HG02759 (cell line): ENCODE measurements at regions not wholly inside any gene's neighbourhood (a gene's known extent, or its start where the extent isn't known, plus 50 kb on each side); places are given as distances from the start of the nearest gene placed in this dataset.

Experiments
- ATAC-seq: cut with Tn5 transposase; IDR thresholded peaks from one replicate; pipeline ENCODE4 v1.9.1; 2021; ENCODE audit warnings: mild to moderate bottlenecking, moderate library complexity; ENCODE audit not compliant: unreplicated experiment

GRCh38 chr2:191512874-191513273, 165.1 kb upstream of the NABP1 start:
- no peak for ATAC-seq

- ATAC-seq = no peak
Observed at GRCh38 chr2:191514613-191515012, 163.3 kb upstream of the NABP1 start.

GRCh38 chr2:191515551-191515950, 162.4 kb upstream of the NABP1 start:
- no peak for ATAC-seq

- ATAC-seq = no peak
Observed at GRCh38 chr2:191516260-191516659, 161.7 kb upstream of the NABP1 start.

GRCh38 chr2:191521608-191522208, 156.2 kb upstream of the NABP1 start:
- no peak for ATAC-seq

- no peak for ATAC-seq
Observed at GRCh38 chr2:191522478-191523120, 155.3 kb upstream of the NABP1 start.

GRCh38 chr2:191526091-191526490, 151.8 kb upstream of the NABP1 start:
- ATAC-seq = no peak

- ATAC-seq = no peak
Observed at GRCh38 chr2:191526536-191526935, 151.4 kb upstream of the NABP1 start.

- no peak for ATAC-seq
Observed at GRCh38 chr2:191526953-191527556, 150.9 kb upstream of the NABP1 start.

- no peak for ATAC-seq
Observed at GRCh38 chr2:191530618-191531017, 147.3 kb upstream of the NABP1 start.

GRCh38 chr2:191533693-191534180, 144.2 kb upstream of the NABP1 start:
- no peak for ATAC-seq

GRCh38 chr2:191537921-191538320, 140.0 kb upstream of the NABP1 start:
- ATAC-seq = no peak

GRCh38 chr2:191538334-191538903, 139.5 kb upstream of the NABP1 start:
- no peak for ATAC-seq

GRCh38 chr2:191539068-191539467, 138.9 kb upstream of the NABP1 start:
- no peak for ATAC-seq

GRCh38 chr2:191540681-191541080, 137.3 kb upstream of the NABP1 start:
- ATAC-seq = no peak

- ATAC-seq = no peak
Observed at GRCh38 chr2:191543708-191544107, 134.2 kb upstream of the NABP1 start.

- ATAC-seq = no peak
Observed at GRCh38 chr2:191544461-191545062, 133.4 kb upstream of the NABP1 start.

GRCh38 chr2:191545361-191545760, 132.6 kb upstream of the NABP1 start:
- ATAC-seq = no peak

GRCh38 chr2:191552066-191552465, 125.9 kb upstream of the NABP1 start:
- no peak for ATAC-seq

- ATAC-seq = no peak
Observed at GRCh38 chr2:191554240-191554639, 123.7 kb upstream of the NABP1 start.

GRCh38 chr2:191555092-191555742, 122.7 kb upstream of the NABP1 start:
- ATAC-seq = peak; percentile 95
